H1 (cell line): ENCODE measurements at regions not wholly inside any gene's neighbourhood (a gene's known extent, or its start where the extent isn't known, plus 50 kb on each side); places are given as distances from the start of the nearest gene placed in this dataset.

ENCODE experiments used
- CTCF ChIA-PET: fragments of 300-600 bp; sonication (Branson Sonifier 250); formaldehyde crosslinking; loops from one replicate; lab custom pipeline; 2021; ENCODE audit not compliant: partially characterized antibody; lab: Charles Lee
- POLR2A ChIA-PET: fragments of 300-600 bp; sonication (Branson Sonifier 250); formaldehyde crosslinking; loops from one replicate; lab custom pipeline; 2021; ENCODE audit warnings: inconsistent platforms; ENCODE audit not compliant: partially characterized antibody; lab: Charles Lee
- DNase-seq, 2 experiments: peaks; one replicate each; pipeline versions ENCODE4 v3.0.0 to v3.0.0-alpha.2; 2010 to 2022; ENCODE audit warnings: low spot score in 2 of 2, low read depth in 1 of 2, mixed read lengths in 1 of 2
- FAIRE-seq: peaks from 2 replicates; lab custom pipeline; 2011; peaks lifted over from hg19 to GRCh38; lab: Jason Lieb, UNC
- H2AFZ ChIP-seq: 2 replicates; pipeline ENCODE4 v1.8.1; 2012; ENCODE audit warnings: low read length, inconsistent platforms
- H2AK5ac ChIP-seq: 2 replicates; pipeline ENCODE4 v1.6.1; 2013; ENCODE audit warnings: low read depth, low read length
- H2BK120ac ChIP-seq: replicated peaks from 2 replicates; pipeline ENCODE3; 2013; ENCODE audit warnings: low read depth, low read length, inconsistent platforms
- H2BK12ac ChIP-seq: 2 replicates; pipeline ENCODE4 v1.6.1; 2013; ENCODE audit warnings: low read depth, low read length
- H2BK15ac ChIP-seq: 2 replicates; pipeline ENCODE4 v1.6.1; 2013; ENCODE audit warnings: low read length
- H2BK20ac ChIP-seq: 2 replicates; pipeline ENCODE4 v1.6.1; 2013; ENCODE audit warnings: low read length
- H2BK5ac ChIP-seq: 2 replicates; pipeline ENCODE4 v1.6.1; 2013; ENCODE audit warnings: low read depth, low read length
- H3K14ac ChIP-seq: 2 replicates; pipeline ENCODE4 v1.6.1; 2013; ENCODE audit warnings: inconsistent platforms; ENCODE audit not compliant: insufficient read length
- H3K18ac ChIP-seq: 2 replicates; pipeline ENCODE4 v1.6.1; 2013; ENCODE audit warnings: low read length; ENCODE audit errors: extremely low read depth
- H3K23ac ChIP-seq: 2 replicates; pipeline ENCODE4 v1.6.1; 2013; ENCODE audit warnings: inconsistent platforms; ENCODE audit not compliant: insufficient read length
- H3K23me2 ChIP-seq: 2 replicates; pipeline ENCODE4 v1.6.1; 2013; ENCODE audit warnings: low read depth, low read length
- H3K27ac ChIP-seq: 2 replicates; pipeline ENCODE4 v1.6.1; 2011; ENCODE audit warnings: low read depth, low read length, inconsistent platforms
- H3K27me3 ChIP-seq, 4 experiments: replicated peaks in 1 of 4; 1 replicate in 1 of 4; 2 replicates in 3 of 4; pipeline versions ENCODE4 v1.6.1 to v1.8.1; 2011 to 2013; ENCODE audit warnings: low read length in 3 of 4, mild to moderate bottlenecking in 3 of 4, inconsistent platforms in 2 of 4, mixed read lengths in 2 of 4, moderate library complexity in 1 of 4; ENCODE audit not compliant: control insufficient read depth in 3 of 4, insufficient read depth in 3 of 4; ENCODE audit errors: extremely low read depth in 1 of 4
- H3K36me3 ChIP-seq, 4 experiments: 2 replicates each; pipeline versions ENCODE4 v1.6.1 to v1.8.1; 2011 to 2013; ENCODE audit warnings: mild to moderate bottlenecking in 4 of 4, low read length in 3 of 4, moderate library complexity in 2 of 4, control low read depth in 1 of 4, inconsistent platforms in 1 of 4; ENCODE audit not compliant: insufficient read depth in 4 of 4, control insufficient read depth in 2 of 4
- H3K4ac ChIP-seq: replicated peaks from 2 replicates; pipeline ENCODE3; 2013; ENCODE audit warnings: low read length, low read depth, mixed read lengths, inconsistent platforms; ENCODE audit not compliant: insufficient read length
- H3K4me1 ChIP-seq, 4 experiments: replicated peaks in 1 of 4; 1 replicate in 1 of 4; 2 replicates in 3 of 4; pipeline versions ENCODE4 v1.6.1 to v1.8.1; 2011 to 2013; ENCODE audit warnings: low read length in 3 of 4, inconsistent platforms in 2 of 4, mixed read lengths in 1 of 4; ENCODE audit not compliant: insufficient read depth in 4 of 4, control insufficient read depth in 3 of 4
- H3K4me2 ChIP-seq, 2 experiments: 2 replicates each; pipeline versions ENCODE4 v1.6.1 to v1.8.1; 2011 to 2013; ENCODE audit warnings: low read depth in 2 of 2, low read length in 2 of 2, control low read depth in 1 of 2, inconsistent platforms in 1 of 2, mild to moderate bottlenecking in 1 of 2; ENCODE audit not compliant: insufficient read depth in 1 of 2
- H3K4me3 ChIP-seq, 4 experiments: fragments of 200-600, 300-600 bp in 1 of 4; sonication (generic), shearing (Covaris generic), sonication (Bioruptor Twin) in 1 of 4; 2 replicates each; pipeline versions ENCODE4 v1.5.1 to v1.8.1; 2011 to 2016; ENCODE audit warnings: low read length in 4 of 4, low read depth in 3 of 4, control low read depth in 2 of 4, inconsistent platforms in 2 of 4, mild to moderate bottlenecking in 2 of 4, mixed read lengths in 1 of 4, moderate library complexity in 1 of 4; ENCODE audit not compliant: insufficient read depth in 2 of 4; ENCODE audit errors: extremely low read depth in 1 of 4
- H3K56ac ChIP-seq: replicated peaks from 2 replicates; pipeline ENCODE3; 2013; ENCODE audit warnings: low read depth, mild to moderate bottlenecking, mixed read lengths, low read length, inconsistent platforms; ENCODE audit not compliant: insufficient read length
- H3K79me1 ChIP-seq: 2 replicates; pipeline ENCODE4 v1.6.1; 2013; ENCODE audit warnings: low read depth, low read length, control low read depth
- H3K79me2 ChIP-seq, 2 experiments: 2 replicates each; pipeline versions ENCODE4 v1.6.1 to v1.8.1; 2012 to 2013; ENCODE audit warnings: low read length in 2 of 2, mild to moderate bottlenecking in 2 of 2, inconsistent platforms in 1 of 2; ENCODE audit not compliant: insufficient read depth in 2 of 2, control insufficient read depth in 1 of 2
- H3K9ac ChIP-seq, 4 experiments: replicated peaks in 1 of 4; 1 replicate in 1 of 4; 2 replicates in 3 of 4; pipeline versions ENCODE4 v1.6.1 to v1.8.1; 2011 to 2013; ENCODE audit warnings: low read depth in 3 of 4, low read length in 3 of 4, control low read depth in 2 of 4, mild to moderate bottlenecking in 2 of 4, moderate library complexity in 2 of 4, inconsistent platforms in 1 of 4; ENCODE audit errors: extremely low read depth in 1 of 4
- H3K9me3 ChIP-seq, 2 experiments: 2 replicates each; pipeline versions ENCODE4 v1.6.1 to v1.8.1; 2012 to 2013; ENCODE audit warnings: mild to moderate bottlenecking in 2 of 2, moderate library complexity in 2 of 2, control low read depth in 1 of 2, inconsistent platforms in 1 of 2, low read depth in 1 of 2, low read length in 1 of 2, mixed read lengths in 1 of 2; ENCODE audit not compliant: insufficient read depth in 2 of 2
- H4K20me1 ChIP-seq, 2 experiments: replicated peaks in 1 of 2; 2 replicates each; pipeline versions ENCODE3 to v1.8.1; 2011 to 2013; ENCODE audit warnings: inconsistent platforms in 2 of 2, low read length in 2 of 2, mild to moderate bottlenecking in 1 of 2; ENCODE audit not compliant: insufficient read depth in 2 of 2, control insufficient read depth in 1 of 2
- H4K5ac ChIP-seq: 2 replicates; pipeline ENCODE4 v1.6.1; 2013; ENCODE audit warnings: low read length, low read depth, mixed read lengths, inconsistent platforms; ENCODE audit not compliant: insufficient read length
- H4K8ac ChIP-seq: 2 replicates; pipeline ENCODE4 v1.8.0; 2013; ENCODE audit warnings: mild to moderate bottlenecking, moderate library complexity, low read length, inconsistent platforms; ENCODE audit not compliant: insufficient read depth; ENCODE audit errors: extremely low read depth
- H4K91ac ChIP-seq: replicated peaks from 2 replicates; pipeline ENCODE3; 2013; ENCODE audit warnings: low read length, mixed read lengths, inconsistent platforms; ENCODE audit not compliant: insufficient read length
- CEBPB ChIP-seq: IDR thresholded peaks from 2 replicates; pipeline ENCODE4 v1.6.1; 2012; ENCODE audit warnings: low read depth, low read length

DNA sequence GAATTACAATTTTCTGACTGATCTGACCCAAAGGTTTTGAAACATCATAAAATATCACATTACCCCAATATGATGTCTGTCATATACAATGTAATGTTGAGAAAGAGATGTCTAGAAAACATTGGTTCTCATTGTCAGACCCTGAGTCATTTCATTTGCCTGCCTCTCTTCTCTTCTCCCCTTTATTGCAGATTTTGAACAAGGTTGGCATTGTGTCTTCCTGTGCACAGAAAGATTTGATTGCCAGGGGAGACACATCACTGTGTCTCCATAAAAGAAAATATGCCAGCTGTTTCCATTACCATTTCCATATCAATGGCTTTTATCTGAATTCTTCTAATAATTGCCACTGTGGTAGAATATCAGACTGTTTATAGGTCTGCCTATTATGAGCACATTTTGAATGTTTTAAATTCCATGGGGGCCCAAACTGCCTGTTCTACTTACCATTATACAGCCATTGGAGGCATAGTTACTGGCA is 65.6 kb downstream of the IFI44 start:
- no peak overlapping the region for H3K4ac ChIP-seq
- H4K8ac ChIP-seq, result no peak overlapping the region
- no peak overlapping the region for H3K18ac ChIP-seq
- ChIA-PET POLR2A (interaction anchor here (0.6 kb wide), 1 partner anchor 15 kb away, joined by 3 read pairs; no protein-coding TSS in a partner anchor), CTCF (interaction anchor here (0.9 to 1.6 kb wide), 2 partner anchors 10 to 16 kb away, joined by 3 read pairs; no protein-coding TSS in a partner anchor)
- no peak overlapping the region for H2BK15ac ChIP-seq
- TF ChIP-seq CEBPB, result no peak
- no peaks in the 10 kb centered on the region for H3K23me2 ChIP-seq
- no peak overlapping the region for H2AFZ ChIP-seq
- no peak overlapping the region for H3K56ac ChIP-seq
- H3K79me2 ChIP-seq, result no peaks in the 10 kb centered on the region
- no peak overlapping the region for H3K4me2 ChIP-seq
- H3K27ac ChIP-seq, result no peak overlapping the region
- H2BK5ac ChIP-seq, result no peak overlapping the region
- H3K4me3 ChIP-seq, result no peak overlapping the region
- H4K20me1 ChIP-seq, result no peaks in the 10 kb centered on the region
- no peaks in the 10 kb centered on the region for H3K9me3 ChIP-seq
- no peak overlapping the region for H3K14ac ChIP-seq
- no peak overlapping the region for H4K5ac ChIP-seq
- H3K27me3 ChIP-seq, result no peaks in the 10 kb centered on the region
- H2BK120ac ChIP-seq, result no peak overlapping the region
- H4K91ac ChIP-seq, result no peak overlapping the region
- no peak overlapping the region for H2AK5ac ChIP-seq
- DNase-seq (no peak), FAIRE-seq (no peak)
- H3K23ac ChIP-seq, result no peak overlapping the region
- no peaks in the 10 kb centered on the region for H3K79me1 ChIP-seq
- no peak overlapping the region for H2BK20ac ChIP-seq
- no peaks in the 10 kb centered on the region for H3K36me3 ChIP-seq
- H2BK12ac ChIP-seq, result no peak overlapping the region
- H3K4me1 ChIP-seq, result no peaks in the 10 kb centered on the region
- no peak overlapping the region for H3K9ac ChIP-seq
